Prostate gland (tissue), 2 donors: ENCODE measurements at regions not wholly inside any gene's neighbourhood (a gene's known extent, or its start where the extent isn't known, plus 50 kb on each side); places are given as distances from the start of the nearest gene placed in this dataset.

Source experiments
- DNase-seq: peaks from one replicate; pipeline ENCODE4 v3.0.0-alpha.2; 2019; ENCODE audit warnings: low spot score
- H3K27ac ChIP-seq, 2 donors: fragments of 200-600 bp; sonication (generic); 2 replicates each; pipeline ENCODE4 v1.5.1; 2017 to 2019
- H3K27me3 ChIP-seq: fragments of 200-600 bp; sonication (generic); replicated peaks from 2 replicates; pipeline ENCODE4 v1.5.1; 2019; ENCODE audit not compliant: insufficient read depth
- H3K36me3 ChIP-seq, 2 donors: fragments of 200-600 bp; sonication (generic); 1 replicate in 1 of 2; 2 replicates in 1 of 2; pipeline versions ENCODE4 v1.5.1 to v1.8.1; 2017 to 2019
- H3K4me1 ChIP-seq: fragments of 200-600 bp; sonication (generic); replicated peaks from 2 replicates; pipeline ENCODE4 v1.5.1; 2019
- H3K4me3 ChIP-seq, 2 donors: fragments of 200-600 bp; sonication (generic); 2 replicates each; pipeline ENCODE4 v1.5.1; 2017 to 2019
- H3K9me3 ChIP-seq: fragments of 200-600 bp; sonication (generic); 2 replicates; pipeline ENCODE4 v1.5.1; 2017
- CTCF ChIP-seq, 4 experiments: fragments of 200-600 bp in 2 of 4; fragments of 450-650 bp in 2 of 4; sonication (generic) in 2 of 4; IDR thresholded peaks; 1 replicate in 3 of 4; 2 replicates in 1 of 4; pipeline ENCODE4 v1.5.1; 2016 to 2019; ENCODE audit warnings: antibody characterized with exemption in 4 of 4, mild to moderate bottlenecking in 2 of 4, moderate library complexity in 2 of 4
- POLR2A ChIP-seq: fragments of 450-650 bp; IDR thresholded peaks from one replicate; pipeline ENCODE4 v1.6.1; 2016; ENCODE audit warnings: antibody characterized with exemption, mild to moderate bottlenecking
- POLR2AphosphoS5 ChIP-seq: sonication (generic); formaldehyde crosslinking; IDR thresholded peaks from one replicate; pipeline ENCODE4 v1.6.1; 2017; ENCODE audit warnings: antibody characterized with exemption
- WGBS: methylation state at CpG from one replicate; pipeline ENCODE4 v1.1.5; 2018; 5-methylcytosine and 5-hydroxymethylcytosine counted together
- intact Hi-C: fragments of 100-400 bp; cut with DNase I; formaldehyde crosslinking; loops from one replicate; pipeline ENCODE4 v1.14.2; 2022

- TF ChIP-seq POLR2A (no peak), CTCF (IDR thresholded peaks at IDR 0.05) (no peak), POLR2AphosphoS5 (no peak)
- Histone ChIP-seq H3K27ac (no peak overlapping the region), H3K9me3 (no peaks in the 10 kb centered on the region), H3K4me3 (no peak overlapping the region), H3K27me3 (no peaks in the 10 kb centered on the region), H3K36me3 (no peaks in the 10 kb centered on the region), H3K4me1 (no peaks in the 10 kb centered on the region)
- intact Hi-C loops: no loop called here
- WGBS: 82% methylated on average over 2 of the region's 2 CpGs
- DNase-seq: no peak
Measured at GRCh38 chr1:87615491-87615890, 286.8 kb downstream of the LMO4 start.

- H3K4me3 ChIP-seq: no peak overlapping the region
- WGBS: 64% methylated on average over 2 of the region's 2 CpGs
- no peaks in the 10 kb centered on the region for H3K9me3 ChIP-seq
- intact Hi-C loops: no loop called here
- H3K4me1 ChIP-seq: no peaks in the 10 kb centered on the region
- H3K27ac ChIP-seq: no peak overlapping the region
- no peaks in the 10 kb centered on the region for H3K27me3 ChIP-seq
- TF ChIP-seq POLR2AphosphoS5: no peak
- no peak for TF ChIP-seq POLR2A
- TF ChIP-seq CTCF (IDR thresholded peaks at IDR 0.05): no peak
- H3K36me3 ChIP-seq: no peaks in the 10 kb centered on the region
- no peak for DNase-seq
Measured at GRCh38 chr1:87615901-87616300, 287.2 kb downstream of the LMO4 start.

GRCh38 chr1:87620807-87621206 is 292.1 kb downstream of the LMO4 start:
- intact Hi-C loops: no loop called here
- no peak overlapping the region for H3K27ac ChIP-seq
- no peaks in the 10 kb centered on the region for H3K4me1 ChIP-seq
- WGBS: 96% methylated on average over 2 of the region's 2 CpGs
- H3K9me3 ChIP-seq: no peaks in the 10 kb centered on the region
- H3K4me3 ChIP-seq: no peak overlapping the region
- H3K27me3 ChIP-seq: no peaks in the 10 kb centered on the region
- no peak for DNase-seq
- no peak for TF ChIP-seq POLR2A
- TF ChIP-seq POLR2AphosphoS5: no peak
- TF ChIP-seq CTCF (IDR thresholded peaks at IDR 0.05): no peak
- H3K36me3 ChIP-seq: no peaks in the 10 kb centered on the region

GRCh38 chr1:87629673-87630072 is 301.0 kb downstream of the LMO4 start:
- Histone ChIP-seq H3K4me3 (no peak overlapping the region), H3K27me3 (no peaks in the 10 kb centered on the region), H3K27ac (no peak overlapping the region), H3K9me3 (no peaks in the 10 kb centered on the region), H3K4me1 (no peaks in the 10 kb centered on the region), H3K36me3 (no peaks in the 10 kb centered on the region)
- 77% methylated on average over 1 of the region's 1 CpG for WGBS
- intact Hi-C loops: no loop called here
- no peak for DNase-seq
- no peak for TF ChIP-seq POLR2A
- no peak for TF ChIP-seq POLR2AphosphoS5

GRCh38 chr1:87632232-87632631 is 303.6 kb downstream of the LMO4 start:
- Histone ChIP-seq H3K27me3 (no peaks in the 10 kb centered on the region), H3K4me1 (no peaks in the 10 kb centered on the region), H3K9me3 (no peaks in the 10 kb centered on the region), H3K36me3 (no peaks in the 10 kb centered on the region), H3K27ac (no peak overlapping the region), H3K4me3 (no peak overlapping the region)
- DNase-seq: no peak
- TF ChIP-seq CTCF (IDR thresholded peaks at IDR 0.05) (no peak), POLR2A (no peak), POLR2AphosphoS5 (no peak)
- WGBS: 91% methylated on average over 3 of the region's 3 CpGs
- intact Hi-C loops: no loop called here
